GM23338 (cell line): ENCODE measurements at regions not wholly inside any gene's neighbourhood (a gene's known extent, or its start where the extent isn't known, plus 50 kb on each side); places are given as distances from the start of the nearest gene placed in this dataset.

ENCODE experiments used
- ATAC-seq: fragments of 200-7000 bp; cut with Tn5 transposase; 3 replicates; pipeline ENCODE4 v1.9.1; 2020
- DNase-seq: peaks from one replicate; pipeline ENCODE4 v3.0.0-alpha.2; 2015; ENCODE audit warnings: low spot score
- H2AFZ ChIP-seq: fragments of 200-600 bp; sonication (generic); 2 replicates; pipeline ENCODE4 v1.8.0; 2016; ENCODE audit warnings: antibody characterized with exemption, mild to moderate bottlenecking, moderate library complexity
- H3F3A ChIP-seq: fragments of 200-600 bp; sonication (generic); replicated peaks from 2 replicates; pipeline ENCODE4 v1.8.0; 2017; ENCODE audit warnings: antibody characterized with exemption, mixed run types, low read depth
- H3K27ac ChIP-seq: fragments of 200-600 bp; sonication (generic); 2 replicates; pipeline ENCODE4 v1.6.1; 2016; ENCODE audit warnings: low read depth
- H3K27me3 ChIP-seq: fragments of 200-600 bp; sonication (generic); 2 replicates; pipeline ENCODE4 v1.8.0; 2016; ENCODE audit warnings: mild to moderate bottlenecking, mixed run types, moderate library complexity; ENCODE audit not compliant: insufficient read depth
- H3K36me3 ChIP-seq: fragments of 200-600 bp; sonication (generic); 2 replicates; pipeline ENCODE4 v1.8.0; 2016; ENCODE audit warnings: mild to moderate bottlenecking; ENCODE audit not compliant: insufficient read depth
- H3K4me1 ChIP-seq: fragments of 200-600 bp; sonication (generic); 2 replicates; pipeline ENCODE4 v1.8.0; 2016; ENCODE audit warnings: mild to moderate bottlenecking, moderate library complexity; ENCODE audit not compliant: insufficient read depth
- H3K4me2 ChIP-seq: fragments of 200-600 bp; sonication (generic); 2 replicates; pipeline ENCODE4 v1.7.1; 2017; ENCODE audit warnings: mixed run types
- H3K4me3 ChIP-seq: fragments of 200-600 bp; sonication (generic); 2 replicates; pipeline ENCODE4 v1.6.1; 2016; ENCODE audit warnings: mixed run types
- H3K79me2 ChIP-seq: fragments of 200-600 bp; sonication (generic); replicated peaks from 2 replicates; pipeline ENCODE4 v1.8.0; 2017; ENCODE audit warnings: mild to moderate bottlenecking; ENCODE audit not compliant: insufficient read depth
- H3K9me2 ChIP-seq: fragments of 200-600 bp; sonication (generic); 2 replicates; pipeline ENCODE4 v1.8.0; 2017; ENCODE audit not compliant: insufficient read depth
- H4K20me1 ChIP-seq: fragments of 200-600 bp; sonication (generic); replicated peaks from 2 replicates; pipeline ENCODE4 v1.8.0; 2017; ENCODE audit warnings: mild to moderate bottlenecking; ENCODE audit not compliant: insufficient read depth
- H3K27ac Mint-ChIP-seq: 2 replicates; pipeline ENCODE4 v1.8.0; 2020; ENCODE audit warnings: inconsistent platforms, mild to moderate bottlenecking, moderate library complexity, mixed read lengths
- H3K27me3 Mint-ChIP-seq: 3 replicates; pipeline ENCODE4 v1.8.0; 2022; ENCODE audit warnings: low read depth, mild to moderate bottlenecking, moderate library complexity, mixed read lengths, inconsistent platforms; ENCODE audit not compliant: insufficient read depth, poor library complexity
- H3K36me3 Mint-ChIP-seq: 3 replicates; pipeline ENCODE4 v1.8.0; 2021; ENCODE audit warnings: low read depth, mild to moderate bottlenecking, inconsistent platforms, moderate library complexity, mixed read lengths
- H3K4me1 Mint-ChIP-seq: 3 replicates; pipeline ENCODE4 v1.8.0; 2020; ENCODE audit warnings: mild to moderate bottlenecking, inconsistent platforms, mixed read lengths
- H3K4me3 Mint-ChIP-seq: 3 replicates; pipeline ENCODE4 v1.8.0; 2021; ENCODE audit warnings: moderate library complexity, mild to moderate bottlenecking, inconsistent platforms, mixed read lengths
- H3K9me3 Mint-ChIP-seq: 3 replicates; pipeline ENCODE4 v1.8.0; 2020; ENCODE audit warnings: moderate library complexity, mild to moderate bottlenecking, inconsistent platforms, mixed read lengths
- EZH2 ChIP-seq: fragments of 200-600 bp; sonication (generic); IDR thresholded peaks from one replicate; pipeline ENCODE4 v1.8.0; 2017; ENCODE audit warnings: antibody characterized with exemption, mild to moderate bottlenecking, low read depth; ENCODE audit not compliant: unreplicated experiment
- EZH2phosphoT487 ChIP-seq: fragments of 200-600 bp; sonication (generic); IDR thresholded peaks from one replicate; pipeline ENCODE4 v1.8.1; 2018; ENCODE audit warnings: antibody characterized with exemption; ENCODE audit not compliant: unreplicated experiment
- JUNB ChIP-seq: IDR thresholded peaks from one replicate; pipeline ENCODE4 v1.6.1; 2016; ENCODE audit warnings: antibody characterized with exemption; ENCODE audit not compliant: unreplicated experiment
- NANOG ChIP-seq: IDR thresholded peaks from 2 replicates; pipeline ENCODE4 v1.6.1; 2016; ENCODE audit warnings: antibody characterized with exemption, borderline replicate concordance
- POLR2AphosphoS5 ChIP-seq: IDR thresholded peaks from 2 replicates; pipeline ENCODE4 v1.6.1; 2016; ENCODE audit warnings: antibody characterized with exemption, low read depth
- STAT1 ChIP-seq: IDR thresholded peaks from one replicate; pipeline ENCODE4 v1.6.1; 2016; ENCODE audit warnings: antibody characterized with exemption; ENCODE audit not compliant: unreplicated experiment
- ZNF331 ChIP-seq: fragments of 250-450 bp; sonication (Bioruptor Pico); IDR thresholded peaks from 2 replicates; pipeline ENCODE4 v1.5.0; 2020; ENCODE audit warnings: low read depth, mild to moderate bottlenecking, moderate library complexity
- TF ChIP-seq, protein P1 (sequence below): IDR thresholded peaks from one replicate; pipeline ENCODE4 v1.6.1; 2018; ENCODE audit warnings: antibody characterized with exemption; ENCODE audit not compliant: unreplicated experiment
- TF ChIP-seq, protein P2 (sequence below): IDR thresholded peaks from 2 replicates; pipeline ENCODE4 v1.6.1; 2016; ENCODE audit warnings: antibody characterized with exemption
- TF ChIP-seq, protein P3 (sequence below): fragments of 250-450 bp; sonication (Bioruptor Pico); IDR thresholded peaks from 2 replicates; pipeline ENCODE4 v1.5.0; 2020; ENCODE audit warnings: mild to moderate bottlenecking, moderate library complexity

DNA sequence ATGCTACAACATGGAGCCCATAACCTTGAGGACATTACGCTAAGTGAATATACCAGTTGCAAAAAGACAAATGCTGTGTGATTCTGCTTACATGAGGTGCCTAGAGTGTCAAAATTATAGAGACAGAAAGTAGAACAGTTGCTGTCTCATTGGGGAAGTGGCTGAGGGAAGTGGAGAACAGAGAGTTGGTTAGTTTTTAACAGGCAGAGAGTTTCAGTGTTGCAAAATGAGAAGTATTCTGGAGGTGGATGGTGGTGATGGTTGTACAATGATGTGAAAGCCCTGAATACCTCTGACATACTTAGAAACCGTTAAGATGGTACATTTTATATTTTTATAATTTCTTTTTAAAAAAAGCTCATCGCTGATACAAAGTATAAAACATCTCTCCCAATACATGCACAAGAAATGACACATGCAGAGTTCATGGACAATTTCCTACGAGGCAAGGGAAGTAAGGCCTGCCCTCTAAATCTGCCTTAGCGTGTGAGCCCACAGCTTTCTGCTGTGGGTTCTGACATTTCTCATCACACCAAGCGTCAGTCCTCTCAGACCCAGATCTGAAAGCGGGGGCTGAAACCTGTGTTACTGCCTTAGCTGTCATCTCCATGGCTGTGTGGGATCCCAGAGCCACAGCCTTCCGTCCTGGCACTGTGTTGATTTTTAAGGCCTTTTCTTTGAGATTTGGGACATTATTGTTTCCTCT, 126.0 kb downstream of the RNASET2 start:
- no peaks in the 10 kb centered on the region for H3K27me3 ChIP-seq
- TF ChIP-seq, protein P1, sequence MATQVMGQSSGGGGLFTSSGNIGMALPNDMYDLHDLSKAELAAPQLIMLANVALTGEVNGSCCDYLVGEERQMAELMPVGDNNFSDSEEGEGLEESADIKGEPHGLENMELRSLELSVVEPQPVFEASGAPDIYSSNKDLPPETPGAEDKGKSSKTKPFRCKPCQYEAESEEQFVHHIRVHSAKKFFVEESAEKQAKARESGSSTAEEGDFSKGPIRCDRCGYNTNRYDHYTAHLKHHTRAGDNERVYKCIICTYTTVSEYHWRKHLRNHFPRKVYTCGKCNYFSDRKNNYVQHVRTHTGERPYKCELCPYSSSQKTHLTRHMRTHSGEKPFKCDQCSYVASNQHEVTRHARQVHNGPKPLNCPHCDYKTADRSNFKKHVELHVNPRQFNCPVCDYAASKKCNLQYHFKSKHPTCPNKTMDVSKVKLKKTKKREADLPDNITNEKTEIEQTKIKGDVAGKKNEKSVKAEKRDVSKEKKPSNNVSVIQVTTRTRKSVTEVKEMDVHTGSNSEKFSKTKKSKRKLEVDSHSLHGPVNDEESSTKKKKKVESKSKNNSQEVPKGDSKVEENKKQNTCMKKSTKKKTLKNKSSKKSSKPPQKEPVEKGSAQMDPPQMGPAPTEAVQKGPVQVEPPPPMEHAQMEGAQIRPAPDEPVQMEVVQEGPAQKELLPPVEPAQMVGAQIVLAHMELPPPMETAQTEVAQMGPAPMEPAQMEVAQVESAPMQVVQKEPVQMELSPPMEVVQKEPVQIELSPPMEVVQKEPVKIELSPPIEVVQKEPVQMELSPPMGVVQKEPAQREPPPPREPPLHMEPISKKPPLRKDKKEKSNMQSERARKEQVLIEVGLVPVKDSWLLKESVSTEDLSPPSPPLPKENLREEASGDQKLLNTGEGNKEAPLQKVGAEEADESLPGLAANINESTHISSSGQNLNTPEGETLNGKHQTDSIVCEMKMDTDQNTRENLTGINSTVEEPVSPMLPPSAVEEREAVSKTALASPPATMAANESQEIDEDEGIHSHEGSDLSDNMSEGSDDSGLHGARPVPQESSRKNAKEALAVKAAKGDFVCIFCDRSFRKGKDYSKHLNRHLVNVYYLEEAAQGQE: no peak
- no peak for TF ChIP-seq ZNF331 (CRISPR knock-in tag)
- TF ChIP-seq JUNB: no peak
- TF ChIP-seq POLR2AphosphoS5: no peak
- no peak for TF ChIP-seq NANOG
- TF ChIP-seq STAT1: no peak

DNA sequence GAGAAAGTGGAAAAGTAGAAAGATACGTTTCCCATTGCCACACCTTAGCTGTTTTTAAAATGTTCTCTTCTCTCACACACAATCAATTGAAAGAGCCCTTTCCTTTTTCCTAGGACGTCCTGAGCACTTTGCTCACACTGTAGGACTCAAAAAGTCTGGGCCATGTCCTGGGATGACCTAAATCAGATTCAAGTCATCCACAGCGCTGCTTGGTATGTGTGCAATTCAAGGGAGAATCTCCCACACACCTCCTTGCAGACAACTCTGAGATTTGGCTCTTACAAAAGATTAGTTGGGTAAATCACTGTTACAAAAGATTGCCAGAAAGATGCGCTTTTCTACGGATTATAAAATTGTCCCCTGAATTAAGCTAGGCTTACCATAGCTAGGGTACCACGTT, 130.1 kb downstream of the RNASET2 start:
- H3K27ac ChIP-seq: no peak overlapping the region
- no peaks in the 10 kb centered on the region for H3K79me2 ChIP-seq
- H3K4me1 Mint-ChIP-seq: peaks cover 2% of the 10 kb centered on the region; the same call in 1 of the 3 replicates
- no peak overlapping the region for H3K4me2 ChIP-seq
- H3K27me3 Mint-ChIP-seq: no peaks in the 10 kb centered on the region
- no peaks in the 10 kb centered on the region for H3K4me1 ChIP-seq
- H2AFZ ChIP-seq: no peak overlapping the region
- no peaks in the 10 kb centered on the region for H3K36me3 Mint-ChIP-seq
- H3F3A ChIP-seq: no peaks in the 10 kb centered on the region
- H3K4me3 ChIP-seq: no peak overlapping the region
- no peaks in the 10 kb centered on the region for H3K27me3 ChIP-seq
- no peaks in the 10 kb centered on the region for H3K36me3 ChIP-seq
- H3K27ac Mint-ChIP-seq: no peak overlapping the region
- H4K20me1 ChIP-seq: no peaks in the 10 kb centered on the region
- DNase-seq (no peak), ATAC-seq (no peak)
- no peak overlapping the region for H3K4me3 Mint-ChIP-seq
- H3K9me2 ChIP-seq: no peaks in the 10 kb centered on the region
- no peaks in the 10 kb centered on the region for H3K9me3 Mint-ChIP-seq
- TF ChIP-seq, protein P2, sequence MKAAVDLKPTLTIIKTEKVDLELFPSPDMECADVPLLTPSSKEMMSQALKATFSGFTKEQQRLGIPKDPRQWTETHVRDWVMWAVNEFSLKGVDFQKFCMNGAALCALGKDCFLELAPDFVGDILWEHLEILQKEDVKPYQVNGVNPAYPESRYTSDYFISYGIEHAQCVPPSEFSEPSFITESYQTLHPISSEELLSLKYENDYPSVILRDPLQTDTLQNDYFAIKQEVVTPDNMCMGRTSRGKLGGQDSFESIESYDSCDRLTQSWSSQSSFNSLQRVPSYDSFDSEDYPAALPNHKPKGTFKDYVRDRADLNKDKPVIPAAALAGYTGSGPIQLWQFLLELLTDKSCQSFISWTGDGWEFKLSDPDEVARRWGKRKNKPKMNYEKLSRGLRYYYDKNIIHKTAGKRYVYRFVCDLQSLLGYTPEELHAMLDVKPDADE: no peak
- TF ChIP-seq EZH2phosphoT487: no peak
- TF ChIP-seq, protein P3, sequence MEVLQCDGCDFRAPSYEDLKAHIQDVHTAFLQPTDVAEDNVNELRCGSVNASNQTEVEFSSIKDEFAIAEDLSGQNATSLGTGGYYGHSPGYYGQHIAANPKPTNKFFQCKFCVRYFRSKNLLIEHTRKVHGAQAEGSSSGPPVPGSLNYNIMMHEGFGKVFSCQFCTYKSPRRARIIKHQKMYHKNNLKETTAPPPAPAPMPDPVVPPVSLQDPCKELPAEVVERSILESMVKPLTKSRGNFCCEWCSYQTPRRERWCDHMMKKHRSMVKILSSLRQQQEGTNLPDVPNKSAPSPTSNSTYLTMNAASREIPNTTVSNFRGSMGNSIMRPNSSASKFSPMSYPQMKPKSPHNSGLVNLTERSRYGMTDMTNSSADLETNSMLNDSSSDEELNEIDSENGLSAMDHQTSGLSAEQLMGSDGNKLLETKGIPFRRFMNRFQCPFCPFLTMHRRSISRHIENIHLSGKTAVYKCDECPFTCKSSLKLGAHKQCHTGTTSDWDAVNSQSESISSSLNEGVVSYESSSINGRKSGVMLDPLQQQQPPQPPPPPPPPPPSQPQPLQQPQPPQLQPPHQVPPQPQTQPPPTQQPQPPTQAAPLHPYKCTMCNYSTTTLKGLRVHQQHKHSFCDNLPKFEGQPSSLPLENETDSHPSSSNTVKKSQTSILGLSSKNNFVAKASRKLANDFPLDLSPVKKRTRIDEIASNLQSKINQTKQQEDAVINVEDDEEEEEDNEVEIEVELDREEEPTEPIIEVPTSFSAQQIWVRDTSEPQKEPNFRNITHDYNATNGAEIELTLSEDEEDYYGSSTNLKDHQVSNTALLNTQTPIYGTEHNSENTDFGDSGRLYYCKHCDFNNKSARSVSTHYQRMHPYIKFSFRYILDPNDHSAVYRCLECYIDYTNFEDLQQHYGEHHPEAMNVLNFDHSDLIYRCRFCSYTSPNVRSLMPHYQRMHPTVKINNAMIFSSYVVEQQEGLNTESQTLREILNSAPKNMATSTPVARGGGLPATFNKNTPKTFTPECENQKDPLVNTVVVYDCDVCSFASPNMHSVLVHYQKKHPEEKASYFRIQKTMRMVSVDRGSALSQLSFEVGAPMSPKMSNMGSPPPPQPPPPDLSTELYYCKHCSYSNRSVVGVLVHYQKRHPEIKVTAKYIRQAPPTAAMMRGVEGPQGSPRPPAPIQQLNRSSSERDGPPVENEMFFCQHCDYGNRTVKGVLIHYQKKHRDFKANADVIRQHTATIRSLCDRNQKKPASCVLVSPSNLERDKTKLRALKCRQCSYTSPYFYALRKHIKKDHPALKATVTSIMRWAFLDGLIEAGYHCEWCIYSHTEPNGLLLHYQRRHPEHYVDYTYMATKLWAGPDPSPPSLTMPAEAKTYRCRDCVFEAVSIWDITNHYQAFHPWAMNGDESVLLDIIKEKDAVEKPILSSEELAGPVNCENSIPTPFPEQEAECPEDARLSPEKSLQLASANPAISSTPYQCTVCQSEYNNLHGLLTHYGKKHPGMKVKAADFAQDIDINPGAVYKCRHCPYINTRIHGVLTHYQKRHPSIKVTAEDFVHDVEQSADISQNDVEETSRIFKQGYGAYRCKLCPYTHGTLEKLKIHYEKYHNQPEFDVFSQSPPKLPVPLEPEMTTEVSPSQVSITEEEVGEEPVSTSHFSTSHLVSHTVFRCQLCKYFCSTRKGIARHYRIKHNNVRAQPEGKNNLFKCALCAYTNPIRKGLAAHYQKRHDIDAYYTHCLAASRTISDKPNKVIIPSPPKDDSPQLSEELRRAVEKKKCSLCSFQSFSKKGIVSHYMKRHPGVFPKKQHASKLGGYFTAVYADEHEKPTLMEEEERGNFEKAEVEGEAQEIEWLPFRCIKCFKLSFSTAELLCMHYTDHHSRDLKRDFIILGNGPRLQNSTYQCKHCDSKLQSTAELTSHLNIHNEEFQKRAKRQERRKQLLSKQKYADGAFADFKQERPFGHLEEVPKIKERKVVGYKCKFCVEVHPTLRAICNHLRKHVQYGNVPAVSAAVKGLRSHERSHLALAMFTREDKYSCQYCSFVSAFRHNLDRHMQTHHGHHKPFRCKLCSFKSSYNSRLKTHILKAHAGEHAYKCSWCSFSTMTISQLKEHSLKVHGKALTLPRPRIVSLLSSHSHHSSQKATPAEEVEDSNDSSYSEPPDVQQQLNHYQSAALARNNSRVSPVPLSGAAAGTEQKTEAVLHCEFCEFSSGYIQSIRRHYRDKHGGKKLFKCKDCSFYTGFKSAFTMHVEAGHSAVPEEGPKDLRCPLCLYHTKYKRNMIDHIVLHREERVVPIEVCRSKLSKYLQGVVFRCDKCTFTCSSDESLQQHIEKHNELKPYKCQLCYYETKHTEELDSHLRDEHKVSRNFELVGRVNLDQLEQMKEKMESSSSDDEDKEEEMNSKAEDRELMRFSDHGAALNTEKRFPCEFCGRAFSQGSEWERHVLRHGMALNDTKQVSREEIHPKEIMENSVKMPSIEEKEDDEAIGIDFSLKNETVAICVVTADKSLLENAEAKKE (CRISPR knock-in tag): no peak
- TF ChIP-seq EZH2: no peak

More for the DNA sequence above, 126.0 kb downstream of the RNASET2 start:
- Histone ChIP-seq H3K27ac (no peak overlapping the region), H3K4me3 (no peak overlapping the region), H3K4me1 (no peaks in the 10 kb centered on the region), H4K20me1 (no peaks in the 10 kb centered on the region), H2AFZ (no peak overlapping the region), H3K4me2 (no peak overlapping the region), H3F3A (no peaks in the 10 kb centered on the region), H3K36me3 (no peaks in the 10 kb centered on the region), H3K9me2 (no peaks in the 10 kb centered on the region), H3K79me2 (no peaks in the 10 kb centered on the region)
- no peaks in the 10 kb centered on the region for H3K36me3 Mint-ChIP-seq
- no peak for ATAC-seq
- H3K4me3 Mint-ChIP-seq: no peak overlapping the region
- DNase-seq: no peak
- peaks cover 3% of the 10 kb centered on the region; the same call in 1 of the 3 replicates for H3K4me1 Mint-ChIP-seq
- no peak overlapping the region for H3K27ac Mint-ChIP-seq
- no peaks in the 10 kb centered on the region for H3K9me3 Mint-ChIP-seq
- no peaks in the 10 kb centered on the region for H3K27me3 Mint-ChIP-seq
